ENCODE measurements at regions not wholly inside any gene's neighbourhood (a gene's known extent, or its start where the extent isn't known, plus 50 kb on each side); places are given as distances from the start of the nearest gene placed in this dataset.
A peak's percentile ranks its signal among the peaks of the same experiment; 100 is the strongest.

DNA sequence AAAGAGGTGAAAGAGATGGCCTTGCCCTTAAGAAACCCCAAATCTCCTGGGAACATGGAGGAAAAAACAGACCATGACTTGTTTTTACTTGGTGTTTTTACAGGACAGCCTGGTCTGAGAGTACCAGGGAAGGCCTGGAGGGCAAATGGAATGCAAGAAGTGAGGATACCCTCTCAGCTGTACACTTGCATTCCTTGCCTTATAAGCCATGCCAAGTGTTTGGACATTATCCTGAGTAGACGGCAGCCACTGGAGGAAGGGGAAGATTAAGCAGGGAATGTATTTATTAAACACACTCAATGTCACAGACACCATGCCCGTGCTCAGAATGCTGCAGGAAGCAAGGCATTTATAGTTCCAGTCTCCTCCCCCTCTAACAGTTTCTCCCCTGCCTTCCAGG is 581.4 kb downstream of the CDK5RAP2 start:
- no peak for DNase-seq (ENCODE audit: low read depth)

DNA sequence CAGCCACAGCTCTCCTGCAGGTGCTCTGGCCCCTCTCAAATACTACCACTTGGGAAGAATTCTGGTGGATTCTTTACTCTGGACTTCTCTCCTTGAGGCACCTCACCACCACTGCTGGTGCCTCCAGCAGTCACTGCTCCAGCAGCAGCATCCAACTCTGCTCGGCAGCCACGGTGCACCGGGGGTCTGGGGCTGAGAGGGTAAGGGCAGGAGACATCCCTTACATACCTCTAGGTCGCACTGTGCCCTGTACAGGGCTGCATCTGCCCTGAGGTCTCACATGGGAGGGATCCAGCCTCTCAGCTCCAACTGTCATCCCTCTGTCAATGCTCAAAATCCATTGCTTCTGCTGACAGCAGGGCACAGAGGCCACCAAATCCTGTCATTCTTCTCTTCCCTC is 588.2 kb downstream of the CDK5RAP2 start:
- DNase-seq (ENCODE audit: low read depth) = no peak

DNA sequence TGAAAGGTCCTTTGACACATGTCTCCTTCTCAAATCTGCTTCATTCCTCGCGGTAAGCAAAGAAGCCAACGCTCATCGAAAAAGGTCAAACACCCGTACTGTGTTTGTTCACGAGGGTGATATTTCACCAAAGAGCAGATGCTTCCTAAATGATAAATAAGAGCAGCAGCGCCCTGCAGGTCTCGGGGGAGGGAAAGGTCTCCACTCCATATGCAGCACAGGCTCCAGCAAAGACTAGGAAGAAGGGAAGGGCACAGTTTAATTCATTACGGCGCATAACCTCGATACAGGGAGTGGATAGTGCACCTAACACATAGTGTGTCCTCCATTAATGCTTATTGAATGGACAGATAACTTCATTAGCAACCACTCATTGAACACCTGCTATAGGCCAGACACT is 593.3 kb downstream of the CDK5RAP2 start:
- DNase-seq (ENCODE audit: low read depth) = no peak

DNA sequence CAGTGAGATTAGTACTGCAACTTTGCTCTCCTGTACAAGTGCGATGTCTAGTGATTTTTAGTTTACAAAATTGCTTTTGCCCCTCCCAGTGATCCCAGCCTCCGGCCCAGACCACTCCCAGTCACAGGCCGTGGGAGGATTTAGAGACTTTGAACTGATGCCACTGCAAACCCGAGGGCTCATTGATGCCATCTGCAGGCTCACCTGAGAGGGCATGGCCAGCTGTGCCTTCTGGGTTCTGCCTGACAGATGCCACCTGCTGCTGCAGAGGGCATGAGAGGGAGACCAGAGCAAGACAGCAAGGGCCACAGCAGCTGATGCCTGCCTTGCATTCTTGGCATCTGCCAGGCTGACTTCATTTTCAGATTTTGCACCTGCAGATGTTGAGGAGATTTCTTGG is 593.8 kb downstream of the CDK5RAP2 start:
- no peak for DNase-seq (ENCODE audit: low read depth)

DNA sequence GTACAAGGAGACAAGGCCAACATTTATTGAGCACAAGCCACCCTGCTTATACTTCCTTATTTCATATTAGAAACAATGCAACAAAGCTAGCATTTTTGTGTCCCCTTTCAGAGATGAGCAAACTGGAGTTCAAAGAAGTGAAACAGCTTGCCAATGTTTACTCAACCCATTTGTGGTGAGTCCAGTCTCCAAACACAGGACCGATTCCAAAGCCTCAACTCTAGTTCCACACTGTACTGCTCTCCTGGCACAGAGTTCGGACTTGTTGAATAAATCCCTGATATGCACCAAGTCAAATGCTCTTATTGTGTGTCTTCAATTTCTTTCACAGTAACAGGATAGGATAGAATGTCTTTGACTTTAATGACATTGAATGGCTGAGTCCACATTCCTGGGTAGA is 604.8 kb upstream of the BRINP1 start:
- DNase-seq (ENCODE audit: low read depth) = no peak

DNA sequence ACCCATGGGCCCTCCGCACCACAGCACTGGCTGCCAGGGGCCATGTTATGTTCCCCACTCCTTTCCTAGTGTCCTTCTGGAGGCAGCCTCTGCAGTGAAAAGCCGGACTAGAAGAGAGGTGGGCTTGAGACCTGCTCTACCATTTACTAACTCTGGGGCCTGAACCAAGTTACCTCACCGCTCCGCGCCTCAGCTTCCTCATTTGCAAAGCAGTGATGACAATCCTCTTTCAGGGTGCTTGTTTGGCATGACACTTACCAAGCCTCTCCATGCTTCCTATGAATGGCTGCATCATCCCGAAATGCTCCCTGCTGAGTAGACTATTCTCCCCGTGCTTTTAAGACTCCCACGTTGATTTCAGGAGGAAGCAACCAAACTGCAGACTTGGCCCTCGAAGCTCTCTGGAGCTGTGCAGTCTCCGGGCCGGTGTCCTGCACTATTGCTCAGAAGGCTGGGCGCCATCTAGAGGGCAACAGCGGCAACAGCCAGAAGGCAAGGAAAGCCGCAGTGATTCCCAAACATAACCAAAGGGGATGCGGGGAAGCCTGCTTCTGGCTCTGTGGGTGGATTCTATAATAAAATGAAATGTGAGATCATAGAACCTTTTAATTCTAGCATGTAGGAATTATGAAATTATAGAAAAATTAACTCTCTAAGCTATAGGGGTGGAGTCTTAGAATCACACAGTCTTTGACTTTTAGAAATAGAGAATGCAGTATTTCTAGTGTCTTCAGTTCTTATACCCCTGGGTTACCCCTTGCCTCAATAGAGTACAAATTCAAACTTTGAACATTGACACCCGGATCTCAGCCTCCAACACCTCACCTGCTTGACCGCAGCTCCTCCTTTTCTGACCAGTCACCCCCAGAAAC is 599.8 kb upstream of the BRINP1 start:
- peak; percentile 35 for DNase-seq (ENCODE audit: low read depth)

DNA sequence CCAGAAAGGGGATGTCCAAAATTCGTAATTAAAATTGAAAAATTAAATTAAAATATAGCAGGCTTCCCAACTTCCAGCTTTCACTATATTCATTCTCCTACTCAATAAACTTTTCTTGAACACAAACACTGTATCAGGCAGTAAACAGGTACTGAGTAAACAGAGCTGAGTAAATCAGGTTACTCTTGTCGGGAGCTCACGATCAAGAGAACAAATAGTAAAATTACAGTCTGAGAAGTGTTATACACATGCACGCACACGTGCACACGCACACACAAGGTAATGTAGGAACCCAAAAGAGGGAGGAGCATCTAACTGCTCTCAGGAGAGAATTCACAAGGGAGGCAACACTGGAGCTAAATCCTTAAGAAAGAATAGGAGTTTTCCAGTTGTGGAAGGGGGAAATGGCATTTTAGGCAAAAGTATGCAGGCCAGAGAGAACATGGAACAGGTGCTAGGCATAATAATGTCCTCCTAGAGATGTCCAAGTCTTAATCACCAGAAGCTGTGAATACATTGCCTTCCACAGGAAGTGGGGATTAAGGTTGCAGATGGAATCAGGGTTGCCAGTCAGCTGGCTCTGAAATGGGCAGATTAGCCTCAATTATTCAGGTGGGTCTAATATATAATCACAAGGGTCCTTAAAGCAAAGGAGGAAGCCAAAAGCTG is 598.8 kb upstream of the BRINP1 start:
- DNase-seq (ENCODE audit: low read depth) = no peak

DNA sequence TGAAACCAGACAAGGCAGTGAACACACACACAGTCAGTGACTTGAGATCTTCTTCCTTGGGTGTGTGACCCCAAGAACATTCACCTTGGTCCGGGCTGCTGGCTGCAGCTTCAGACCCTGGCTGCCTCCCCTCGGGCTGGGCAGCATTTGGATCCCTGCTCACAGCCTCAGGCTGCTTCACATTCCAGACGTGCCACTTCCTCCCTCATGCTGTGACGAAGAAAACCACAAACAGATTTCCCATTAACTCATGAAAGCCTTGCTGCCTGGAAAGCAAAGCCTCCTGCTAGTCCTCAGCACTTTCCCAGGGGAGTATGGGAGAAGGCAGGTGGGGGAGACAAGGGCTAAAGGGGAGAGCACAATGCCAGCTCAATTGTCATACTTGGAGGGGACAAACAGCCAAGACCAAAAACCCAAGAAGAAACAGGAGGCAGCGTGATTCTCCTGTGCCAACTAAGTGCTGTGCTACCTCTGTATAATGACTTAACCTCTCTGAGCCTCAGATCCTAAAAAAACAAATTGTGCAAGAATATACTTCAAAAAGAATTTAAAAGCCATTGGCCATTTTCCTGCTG is 594.6 kb upstream of the BRINP1 start:
- no peak for DNase-seq (ENCODE audit: low read depth)

DNA sequence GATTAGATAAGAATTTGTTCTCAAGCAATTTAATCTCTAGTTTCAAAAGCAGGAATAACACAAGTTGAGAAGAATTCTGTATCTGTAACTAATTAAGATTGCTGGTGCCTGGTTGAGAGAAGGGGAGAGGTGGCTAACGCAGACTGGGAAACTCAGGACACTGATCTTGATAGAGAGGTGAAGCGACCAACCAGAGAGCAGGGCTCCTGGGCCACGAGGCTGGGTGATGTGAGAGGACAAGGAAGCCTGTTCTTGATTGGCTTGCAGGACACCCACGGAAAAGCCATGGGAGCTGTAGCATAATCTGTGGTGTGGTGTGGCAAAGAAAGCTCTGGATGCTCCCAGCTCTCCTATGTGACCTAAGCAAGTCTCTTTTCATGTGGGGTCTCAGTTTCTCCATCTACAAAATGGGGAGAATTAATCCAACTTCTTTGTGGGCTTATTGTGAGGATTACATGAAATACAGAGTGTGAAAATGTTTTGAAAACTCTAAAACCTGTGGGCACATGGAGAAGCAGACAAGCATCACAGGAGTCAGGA is 594.1 kb upstream of the BRINP1 start:
- no peak for DNase-seq (ENCODE audit: low read depth)

DNA sequence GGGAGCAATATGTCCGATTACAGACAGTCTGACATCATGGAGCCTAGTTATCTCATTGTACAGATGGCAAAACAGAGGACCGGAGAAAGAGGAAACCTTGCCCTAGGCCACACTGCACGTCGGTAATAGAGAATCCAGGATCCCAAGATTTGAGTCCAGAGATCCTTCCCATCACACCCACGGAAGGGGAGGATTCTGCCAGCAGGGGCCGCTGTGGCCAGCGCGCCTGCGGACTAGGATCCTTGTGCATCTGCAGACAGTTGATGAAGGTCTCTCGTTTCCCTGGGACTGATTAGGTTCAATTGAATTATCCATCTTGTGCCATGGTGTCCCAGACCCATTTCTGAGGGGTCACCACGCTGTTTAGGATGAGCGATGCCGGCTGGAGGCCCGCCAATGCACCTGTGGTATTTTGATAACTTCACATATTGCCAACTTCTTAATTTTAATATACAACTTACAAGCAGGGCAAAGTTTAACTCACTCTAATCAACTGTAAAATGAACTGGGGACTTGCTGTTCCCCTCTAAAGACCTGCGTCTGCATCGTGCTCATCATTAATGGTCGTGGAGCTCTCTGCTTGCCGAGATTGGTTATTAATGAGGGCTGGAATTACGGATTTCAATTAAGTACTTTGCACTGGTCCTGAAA is 592.7 kb upstream of the BRINP1 start:
- DNase-seq (ENCODE audit: low read depth) = no peak

DNA sequence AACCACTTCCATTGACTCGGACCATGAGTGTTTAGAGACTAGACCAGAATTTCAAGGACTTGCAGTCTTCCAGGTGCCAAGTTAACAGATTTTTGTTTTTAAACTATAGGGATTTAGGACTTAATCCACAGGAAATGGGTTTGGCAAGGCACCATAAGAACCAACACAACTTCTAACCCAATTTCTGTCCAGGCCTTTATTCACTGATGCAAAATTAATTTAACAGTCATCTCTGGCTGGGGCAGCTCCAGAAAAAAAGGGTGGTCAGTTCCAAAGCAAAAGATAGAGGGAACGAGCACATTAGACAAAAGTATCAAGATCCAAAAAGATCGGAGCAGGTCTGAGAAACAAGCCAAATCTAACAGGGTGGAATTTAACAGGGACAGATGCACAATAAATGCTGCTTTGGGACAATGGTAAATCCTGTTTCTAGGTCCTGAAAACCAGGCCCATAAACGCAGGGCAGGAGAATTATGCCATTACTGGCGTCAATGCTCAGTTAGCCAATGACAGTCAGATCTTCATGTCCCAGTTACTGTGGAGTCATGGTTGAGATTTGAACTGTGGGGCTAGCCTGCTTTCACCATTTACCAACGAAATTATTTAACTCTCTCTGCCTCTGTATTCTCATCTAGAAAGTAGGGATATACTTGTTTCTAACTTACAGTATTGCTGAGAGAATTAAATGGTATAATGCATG is 590.8 kb upstream of the BRINP1 start:
- DNase-seq (ENCODE audit: low read depth) = no peak

DNA sequence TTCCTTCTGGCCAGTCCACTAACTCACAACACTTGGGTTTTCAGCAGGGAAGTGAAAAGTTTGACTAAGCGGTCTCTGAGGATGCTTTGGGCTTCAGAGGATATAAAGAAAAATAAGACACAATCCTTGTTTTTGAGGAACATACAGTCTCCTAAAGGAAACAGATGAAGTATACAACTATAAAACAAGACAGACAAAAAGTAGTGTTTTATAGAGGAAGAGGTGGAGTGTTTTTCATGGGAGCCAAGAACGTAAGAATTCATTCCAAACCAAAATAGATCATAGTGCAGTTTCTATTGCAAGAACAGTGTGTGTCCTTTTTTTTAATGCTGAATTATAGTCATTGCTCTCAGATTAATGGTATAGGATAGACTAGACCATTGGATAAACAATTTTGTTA is 586.9 kb upstream of the BRINP1 start:
- DNase-seq (ENCODE audit: low read depth) = no peak

DNA sequence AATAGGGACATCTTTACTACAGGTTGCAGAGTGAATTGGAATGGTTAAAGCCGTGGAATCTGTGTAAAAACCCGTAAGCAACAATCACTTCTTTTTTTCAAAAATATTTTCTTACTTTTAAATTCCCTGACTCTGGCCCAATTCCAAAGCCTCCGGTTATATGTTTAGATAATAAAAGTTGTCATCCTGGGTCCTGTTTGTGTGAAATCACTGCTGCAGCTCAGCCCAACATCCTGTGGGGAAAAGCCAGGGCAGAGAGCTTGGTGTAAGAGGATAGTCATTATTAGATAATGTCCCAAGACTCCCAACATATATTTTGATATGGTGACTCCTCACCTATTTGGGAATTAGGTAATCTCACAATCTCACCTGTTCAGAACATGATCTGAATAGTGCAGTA is 586.0 kb upstream of the BRINP1 start:
- DNase-seq (ENCODE audit: low read depth) = no peak

DNA sequence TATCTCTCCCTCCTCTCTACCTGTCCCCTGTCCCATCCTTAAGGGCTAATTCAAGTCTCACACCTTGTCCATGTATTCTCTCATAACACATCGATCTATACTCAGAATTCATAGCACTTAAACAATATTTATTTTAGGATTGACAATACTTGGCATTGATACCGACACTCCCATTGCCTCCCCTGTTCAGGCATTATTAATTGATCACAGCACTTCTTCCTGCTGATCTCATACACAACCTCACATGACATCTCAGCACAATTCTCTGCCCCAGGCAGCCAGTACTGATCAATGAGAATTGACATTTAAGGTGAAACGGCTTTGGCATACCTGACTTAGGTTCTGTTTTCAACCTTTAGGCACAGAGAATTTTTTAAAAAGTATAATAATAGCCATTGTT is 582.4 kb upstream of the BRINP1 start:
- no peak for DNase-seq (ENCODE audit: low read depth)

DNA sequence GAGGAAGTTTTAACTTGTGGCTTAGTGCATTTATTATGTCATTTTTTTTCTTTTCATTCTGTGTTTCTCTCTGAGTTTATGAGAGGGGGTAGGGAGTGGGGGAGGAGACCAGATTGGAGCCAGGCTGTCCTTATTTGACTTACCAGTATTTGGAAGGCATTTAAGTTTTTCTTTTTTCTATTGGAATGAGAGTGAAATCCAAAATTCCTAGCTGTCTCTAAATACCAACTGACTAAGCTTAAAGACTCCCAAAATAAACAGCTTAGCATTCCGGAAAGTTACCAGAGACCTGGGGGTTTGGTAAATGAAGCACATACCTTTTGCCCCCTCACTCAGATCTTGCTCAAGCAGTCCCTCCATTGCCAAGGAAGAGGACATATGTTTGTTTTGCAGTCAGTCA is 581.9 kb upstream of the BRINP1 start:
- no peak for DNase-seq (ENCODE audit: low read depth)

DNA sequence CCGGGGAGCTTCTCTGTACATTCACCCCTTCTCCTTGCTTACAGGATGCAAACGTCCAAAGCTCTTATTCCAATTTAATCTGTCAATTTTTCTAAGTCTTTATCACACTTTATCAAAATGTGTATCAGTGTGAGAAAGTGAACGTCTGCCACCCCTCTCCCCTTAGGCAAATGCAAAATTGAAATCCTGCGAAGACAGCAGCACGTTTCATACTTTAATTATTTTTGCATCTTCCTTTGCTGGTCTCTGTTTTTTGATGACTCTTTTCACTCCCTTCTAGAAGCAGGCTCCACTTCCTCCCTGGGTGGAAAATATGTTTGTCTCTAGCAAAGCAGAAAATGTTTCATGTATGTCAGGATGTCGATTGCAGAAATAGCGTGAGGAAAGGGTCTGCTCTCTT is 576.5 kb upstream of the BRINP1 start:
- DNase-seq (ENCODE audit: low read depth) = no peak

DNA sequence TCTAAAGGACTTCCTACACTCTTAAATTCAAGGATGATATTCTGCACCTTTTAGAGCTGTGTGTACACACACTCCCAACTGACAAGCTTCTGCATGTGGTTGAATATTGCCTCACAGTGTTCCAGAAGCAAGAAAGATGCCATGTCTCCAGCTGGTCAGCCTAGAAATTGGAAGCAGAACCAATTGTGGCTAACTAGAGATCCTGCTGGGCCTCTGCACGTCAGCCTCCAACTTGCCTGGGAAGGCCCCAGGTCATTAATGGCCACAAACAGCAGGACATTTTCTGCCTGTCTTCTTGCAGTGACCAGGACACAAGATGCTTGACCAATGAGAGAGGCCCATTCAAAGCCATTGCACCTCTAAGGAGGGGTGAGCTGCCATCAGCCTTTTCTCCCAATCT is 571.9 kb upstream of the BRINP1 start:
- DNase-seq (ENCODE audit: low read depth) = no peak

DNA sequence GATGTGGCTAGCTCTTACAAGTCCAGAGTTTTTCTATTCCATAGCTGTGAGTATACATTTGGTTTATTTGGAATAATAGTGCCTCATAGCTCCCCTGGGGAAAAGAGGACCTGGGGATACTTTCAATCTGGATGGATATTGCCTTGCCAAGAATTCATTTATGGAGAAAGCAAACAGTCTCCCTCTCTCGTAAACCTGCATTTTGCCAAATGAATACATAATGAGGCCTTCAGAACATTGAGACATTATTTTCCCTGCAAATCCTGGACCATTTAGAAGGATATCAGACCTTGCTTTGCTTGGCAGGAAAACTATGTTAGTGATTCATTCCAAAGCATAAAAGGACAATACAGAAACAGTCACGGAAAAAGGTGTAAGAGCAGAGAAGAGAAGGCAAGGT is 569.6 kb upstream of the BRINP1 start:
- no peak for DNase-seq (ENCODE audit: low read depth)

DNA sequence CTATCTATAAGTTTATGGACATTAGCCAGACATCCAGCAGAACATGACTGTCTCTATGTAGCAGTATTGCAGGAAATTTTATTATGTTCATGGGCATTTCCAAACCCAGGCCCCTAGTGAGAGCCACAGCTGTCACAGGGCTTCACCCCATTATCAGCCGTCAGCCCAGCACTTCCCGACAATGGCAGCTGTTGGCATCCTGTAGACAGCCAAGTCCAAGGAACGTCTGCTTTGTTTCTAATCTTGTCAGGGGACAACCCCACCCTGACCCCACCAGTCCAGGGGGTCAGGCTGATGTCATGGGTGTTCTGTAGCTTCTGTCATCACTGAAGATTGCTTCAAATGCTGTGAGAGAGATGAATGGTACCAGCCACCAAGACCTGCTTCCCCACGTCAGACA is 565.3 kb upstream of the BRINP1 start:
- no peak for DNase-seq (ENCODE audit: low read depth)

DNA sequence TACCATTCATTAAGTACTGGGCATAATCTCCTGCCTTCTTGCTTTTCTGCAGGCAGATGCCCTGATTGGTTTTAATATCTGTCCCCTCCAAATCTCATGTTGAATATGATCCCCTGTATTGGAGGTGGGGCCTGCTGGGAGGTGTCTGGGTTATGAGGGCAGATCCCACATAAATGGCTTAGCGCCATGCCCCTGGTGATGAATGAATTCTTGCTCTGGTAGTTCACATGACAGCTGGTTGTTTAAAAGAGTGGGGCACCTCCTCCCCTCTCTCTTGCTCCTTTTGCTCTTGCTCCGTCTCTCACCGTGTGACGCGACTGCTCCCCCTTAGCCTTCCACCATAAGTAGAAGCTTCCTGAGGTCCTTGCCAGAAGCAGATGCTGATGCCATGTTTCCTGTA is 564.0 kb upstream of the BRINP1 start:
- no peak for DNase-seq (ENCODE audit: low read depth)

DNA sequence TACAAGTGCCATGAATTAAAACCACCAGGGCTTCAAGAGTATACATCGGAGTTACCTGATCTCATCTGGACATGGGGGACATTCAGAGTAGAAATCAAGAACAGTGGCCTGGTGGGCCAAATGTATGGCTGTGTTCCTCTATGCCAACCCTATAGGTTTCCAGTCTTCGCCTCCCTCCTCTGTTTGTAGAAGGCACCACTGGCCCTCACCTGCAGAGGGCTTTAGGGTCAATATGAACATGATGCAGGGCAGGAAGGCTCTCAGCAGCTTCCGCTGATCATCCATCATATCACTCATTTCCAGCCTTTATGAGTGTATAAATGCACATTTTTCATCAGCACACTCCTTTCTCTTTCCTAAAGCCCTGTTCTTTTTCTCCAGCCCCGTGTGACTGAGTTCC is 555.5 kb upstream of the BRINP1 start:
- no peak for DNase-seq (ENCODE audit: low read depth)

DNA sequence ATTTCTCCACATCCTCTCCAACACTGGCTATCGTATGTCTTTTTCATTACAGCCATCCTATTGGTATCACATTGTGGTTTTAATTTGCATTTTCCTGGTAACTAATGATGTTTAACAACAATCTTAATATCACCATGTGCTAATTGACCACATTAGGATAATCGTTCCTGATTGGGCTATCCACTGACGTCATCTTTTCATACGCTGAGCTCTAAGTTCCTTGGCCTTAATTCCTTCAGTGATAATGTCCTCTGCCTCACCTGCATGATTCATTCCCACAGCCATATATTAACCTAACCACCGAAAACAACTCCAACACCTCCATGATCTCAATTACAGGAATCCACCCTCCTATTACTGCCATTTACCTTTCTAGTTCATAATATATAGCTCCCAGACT is 547.9 kb upstream of the BRINP1 start:
- no peak for DNase-seq (ENCODE audit: low read depth)

All from activated T-cell treated with anti-CD3 and anti-CD28 coated beads for 48 hours (primary cell).